ENCODE measurements at regions not wholly inside any gene's neighbourhood (a gene's known extent, or its start where the extent isn't known, plus 50 kb on each side); places are given as distances from the start of the nearest gene placed in this dataset.
"Not testable (repeated sequence)": the region's sequence is repeated elsewhere in the genome, so short reads cannot be mapped to it uniquely, and the experiment has no call there.

- Histone ChIP-seq H3K9me3 (ENCODE audit: control insufficient read depth in 2 of 2, insufficient read depth in 1 of 2, low read depth in 1 of 2, low read length in 1 of 2) (peaks cover 2 to 4% of the 10 kb centered on the region in 2 donors), H3K27me3 (ENCODE audit: control insufficient read depth in 1 of 2, insufficient read depth in 2 of 2, low read length in 2 of 2) (no peaks in the 10 kb centered on the region), H3K4me1 (ENCODE audit: control insufficient read depth in 2 of 2, insufficient read depth in 2 of 2, low read length in 1 of 2) (peaks cover 0 to 2% of the 10 kb centered on the region in 2 donors), H3K27ac (ENCODE audit: low read depth in 2 of 2, low read length in 1 of 2) (no peak overlapping the region), H3K4me3 (ENCODE audit: low read depth in 1 of 2, low read length in 2 of 2) (no peak overlapping the region), H3K36me3 (ENCODE audit: control insufficient read depth in 2 of 2, insufficient read depth in 2 of 2, low read length in 1 of 2) (no peaks in the 10 kb centered on the region)
- 93 to 94% methylated on average over 4 of the region's 4 CpGs for WGBS, 2 donors
Measured at GRCh38 chr5:74519679-74520078, 120.8 kb downstream of the ENC1 start.

GRCh38 chr5:74519161-74519571 is 121.4 kb downstream of the ENC1 start:
- Histone ChIP-seq H3K27ac (ENCODE audit: low read depth in 2 of 2, low read length in 1 of 2) (no peak overlapping the region), H3K27me3 (ENCODE audit: control insufficient read depth in 1 of 2, insufficient read depth in 2 of 2, low read length in 2 of 2) (no peaks in the 10 kb centered on the region), H3K9me3 (ENCODE audit: control insufficient read depth in 2 of 2, insufficient read depth in 1 of 2, low read depth in 1 of 2, low read length in 1 of 2) (peaks cover 2 to 4% of the 10 kb centered on the region in 2 donors), H3K4me3 (ENCODE audit: low read depth in 1 of 2, low read length in 2 of 2) (no peak overlapping the region), H3K4me1 (ENCODE audit: control insufficient read depth in 2 of 2, insufficient read depth in 2 of 2, low read length in 1 of 2) (peaks cover 0 to 2% of the 10 kb centered on the region in 2 donors), H3K36me3 (ENCODE audit: control insufficient read depth in 2 of 2, insufficient read depth in 2 of 2, low read length in 1 of 2) (no peaks in the 10 kb centered on the region)
- 73 to 76% methylated on average over 7 of the region's 7 CpGs for WGBS, 2 donors

DNA sequence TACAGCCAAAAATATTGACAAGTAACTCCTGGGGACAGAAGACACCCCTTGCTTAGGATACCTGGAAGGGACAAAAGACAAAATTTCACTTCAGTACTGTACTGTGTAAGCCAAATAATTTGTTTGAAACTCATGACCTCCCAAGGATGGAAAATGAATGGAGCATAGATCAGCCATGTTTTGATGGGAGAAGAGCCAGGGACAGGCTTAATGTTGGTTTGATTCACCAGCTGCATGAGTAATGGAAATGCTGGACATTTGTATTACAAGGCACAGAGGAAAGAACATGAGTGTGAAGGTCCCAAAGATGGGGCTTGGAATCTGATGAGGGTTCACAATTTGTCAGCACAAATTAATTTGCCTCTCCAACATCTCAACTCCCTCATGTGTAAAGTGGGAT is 122.8 kb downstream of the ENC1 start:
- Histone ChIP-seq H3K27me3 (ENCODE audit: control insufficient read depth in 1 of 2, insufficient read depth in 2 of 2, low read length in 2 of 2) (no peaks in the 10 kb centered on the region), H3K4me1 (ENCODE audit: control insufficient read depth in 2 of 2, insufficient read depth in 2 of 2, low read length in 1 of 2) (peaks cover 0 to 2% of the 10 kb centered on the region in 2 donors), H3K36me3 (ENCODE audit: control insufficient read depth in 2 of 2, insufficient read depth in 2 of 2, low read length in 1 of 2) (no peaks in the 10 kb centered on the region), H3K27ac (ENCODE audit: low read depth in 2 of 2, low read length in 1 of 2) (no peak overlapping the region), H3K9me3 (ENCODE audit: control insufficient read depth in 2 of 2, insufficient read depth in 1 of 2, low read depth in 1 of 2, low read length in 1 of 2) (peaks cover 0 to 2% of the 10 kb centered on the region in 2 donors), H3K4me3 (ENCODE audit: low read depth in 1 of 2, low read length in 2 of 2) (no peak overlapping the region)

DNA sequence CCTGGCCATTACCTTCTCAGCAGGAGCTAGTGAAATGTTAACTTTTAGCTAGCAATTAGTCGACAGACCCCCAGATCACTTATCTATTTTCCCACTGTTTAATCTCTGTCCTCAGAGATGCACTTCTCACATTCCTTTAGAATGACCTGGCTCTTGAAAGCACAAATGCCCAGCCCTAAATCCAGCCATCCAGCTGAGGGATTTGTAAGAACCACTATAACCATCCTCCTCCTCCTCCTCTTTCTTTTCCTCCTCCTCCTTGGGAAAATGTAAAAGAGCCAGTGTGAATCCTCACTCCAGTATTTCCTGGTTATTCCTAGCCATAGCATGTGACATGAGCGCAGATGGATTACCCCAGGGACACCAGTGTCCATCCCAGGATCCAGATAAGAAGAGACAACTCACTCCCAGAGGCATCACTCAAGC is 124.3 kb downstream of the ENC1 start:
- Histone ChIP-seq H3K36me3 (ENCODE audit: control insufficient read depth in 2 of 2, insufficient read depth in 2 of 2, low read length in 1 of 2) (no peaks in the 10 kb centered on the region), H3K9me3 (ENCODE audit: control insufficient read depth in 2 of 2, insufficient read depth in 1 of 2, low read depth in 1 of 2, low read length in 1 of 2) (peaks cover 0 to 2% of the 10 kb centered on the region in 2 donors), H3K4me3 (ENCODE audit: low read depth in 1 of 2, low read length in 2 of 2) (no peak overlapping the region), H3K27me3 (ENCODE audit: control insufficient read depth in 1 of 2, insufficient read depth in 2 of 2, low read length in 2 of 2) (no peaks in the 10 kb centered on the region), H3K4me1 (ENCODE audit: control insufficient read depth in 2 of 2, insufficient read depth in 2 of 2, low read length in 1 of 2) (peaks cover 0 to 2% of the 10 kb centered on the region in 2 donors), H3K27ac (ENCODE audit: low read depth in 2 of 2, low read length in 1 of 2) (no peak overlapping the region)
- 77 to 79% methylated on average over 2 of the region's 2 CpGs for WGBS, 2 donors

DNA sequence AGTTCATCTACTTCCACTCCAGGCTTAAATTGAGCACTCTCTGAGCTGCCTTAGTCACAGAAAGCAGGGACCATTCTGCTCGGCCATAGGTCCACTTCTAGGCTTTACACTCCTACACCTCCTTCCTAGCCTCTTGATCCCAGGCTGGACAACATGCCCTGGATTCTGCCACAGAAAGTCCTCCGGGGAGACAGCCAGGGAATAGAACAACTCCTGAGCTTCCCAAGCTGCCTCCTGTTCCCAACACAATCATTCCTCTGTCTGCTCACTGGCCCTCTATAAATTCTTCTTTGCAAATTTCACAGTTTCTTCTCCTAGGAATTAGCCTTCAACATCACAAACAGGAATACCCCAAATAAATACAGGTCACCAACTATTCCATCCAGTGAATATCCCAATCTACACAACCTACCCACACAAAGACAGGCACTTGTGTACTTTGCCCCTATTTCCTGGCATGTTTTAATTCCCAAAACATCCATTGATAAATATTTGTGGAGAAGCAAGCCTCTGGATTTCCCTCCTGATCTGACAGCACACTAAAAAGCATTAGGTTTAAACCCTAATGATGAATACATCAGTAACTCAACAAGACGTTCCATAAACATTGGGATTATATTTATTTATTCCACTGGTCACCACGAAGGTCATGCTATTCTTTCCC is 125.5 kb downstream of the ENC1 start:
- Histone ChIP-seq H3K36me3 (ENCODE audit: control insufficient read depth in 2 of 2, insufficient read depth in 2 of 2, low read length in 1 of 2) (no peaks in the 10 kb centered on the region), H3K4me3 (ENCODE audit: low read depth in 1 of 2, low read length in 2 of 2) (no peak overlapping the region), H3K27ac (ENCODE audit: low read depth in 2 of 2, low read length in 1 of 2) (no peak overlapping the region), H3K27me3 (ENCODE audit: control insufficient read depth in 1 of 2, insufficient read depth in 2 of 2, low read length in 2 of 2) (no peaks in the 10 kb centered on the region), H3K4me1 (ENCODE audit: control insufficient read depth in 2 of 2, insufficient read depth in 2 of 2, low read length in 1 of 2) (peaks cover 0 to 2% of the 10 kb centered on the region in 2 donors), H3K9me3 (ENCODE audit: control insufficient read depth in 2 of 2, insufficient read depth in 1 of 2, low read depth in 1 of 2, low read length in 1 of 2) (peaks cover 0 to 2% of the 10 kb centered on the region in 2 donors)
- 62 to 72% methylated on average over 4 of the region's 4 CpGs for WGBS, 2 donors

- H3K9me3 ChIP-seq (ENCODE audit: control insufficient read depth in 2 of 2, insufficient read depth in 1 of 2, low read depth in 1 of 2, low read length in 1 of 2); H3K27ac ChIP-seq (ENCODE audit: low read depth in 2 of 2, low read length in 1 of 2); H3K27me3 ChIP-seq (ENCODE audit: control insufficient read depth in 1 of 2, insufficient read depth in 2 of 2, low read length in 2 of 2); H3K36me3 ChIP-seq (ENCODE audit: control insufficient read depth in 2 of 2, insufficient read depth in 2 of 2, low read length in 1 of 2); H3K4me1 ChIP-seq (ENCODE audit: control insufficient read depth in 2 of 2, insufficient read depth in 2 of 2, low read length in 1 of 2); H3K4me3 ChIP-seq (ENCODE audit: low read depth in 1 of 2, low read length in 2 of 2): not testable (repeated sequence)
- 79 to 96% methylated on average over 2 of the region's 2 CpGs for WGBS, 2 donors
Measured at GRCh38 chr5:74511770-74512169, 128.8 kb downstream of the ENC1 start.

DNA sequence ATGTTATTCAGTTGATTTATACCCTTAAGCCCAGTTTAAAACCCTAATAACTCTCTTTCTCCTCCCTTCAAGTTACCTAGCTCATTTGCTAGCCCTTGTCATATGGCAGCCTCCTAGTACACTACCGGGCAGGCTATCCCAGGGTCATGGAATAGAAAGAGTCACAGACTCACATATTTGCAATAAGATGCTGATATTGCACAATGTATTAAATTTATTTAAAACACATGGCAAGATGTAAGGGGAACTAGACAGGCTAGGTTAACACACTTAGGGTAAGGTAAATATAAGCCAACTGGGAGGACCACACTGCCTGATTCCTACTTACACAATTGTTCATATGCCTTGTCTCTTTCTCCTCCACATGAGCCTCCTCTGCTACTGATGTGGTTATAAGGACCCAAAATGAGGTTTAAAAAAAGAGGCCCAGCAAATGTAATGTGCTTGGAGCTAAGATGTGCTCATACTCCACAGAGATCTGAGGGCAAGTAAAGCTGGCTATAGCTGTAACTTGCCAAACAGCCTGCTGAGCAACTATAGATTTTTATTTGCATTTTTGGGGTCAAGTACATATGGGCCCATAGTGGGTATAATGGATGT is 130.0 kb downstream of the ENC1 start:
- H3K36me3 ChIP-seq (ENCODE audit: control insufficient read depth in 2 of 2, insufficient read depth in 2 of 2, low read length in 1 of 2), result no peaks in the 10 kb centered on the region
- no peak overlapping the region for H3K4me3 ChIP-seq (ENCODE audit: low read depth in 1 of 2, low read length in 2 of 2)
- WGBS, 2 donors, result 95 to 100% methylated on average over 1 of the region's 1 CpG
- H3K27ac ChIP-seq (ENCODE audit: low read depth in 2 of 2, low read length in 1 of 2), result no peak overlapping the region
- H3K27me3 ChIP-seq (ENCODE audit: control insufficient read depth in 1 of 2, insufficient read depth in 2 of 2, low read length in 2 of 2), result no peaks in the 10 kb centered on the region
- no peaks in the 10 kb centered on the region for H3K9me3 ChIP-seq (ENCODE audit: control insufficient read depth in 2 of 2, insufficient read depth in 1 of 2, low read depth in 1 of 2, low read length in 1 of 2)
- no peaks in the 10 kb centered on the region for H3K4me1 ChIP-seq (ENCODE audit: control insufficient read depth in 2 of 2, insufficient read depth in 2 of 2, low read length in 1 of 2)

GRCh38 chr5:74507370-74508005 is 133.0 kb downstream of the ENC1 start:
- H3K4me1 ChIP-seq (ENCODE audit: control insufficient read depth in 2 of 2, insufficient read depth in 2 of 2, low read length in 1 of 2), result no peaks in the 10 kb centered on the region
- no peaks in the 10 kb centered on the region for H3K36me3 ChIP-seq (ENCODE audit: control insufficient read depth in 2 of 2, insufficient read depth in 2 of 2, low read length in 1 of 2)
- H3K27ac ChIP-seq (ENCODE audit: low read depth in 2 of 2, low read length in 1 of 2), result no peak overlapping the region
- 69 to 71% methylated on average over 6 of the region's 6 CpGs for WGBS, 2 donors
- H3K4me3 ChIP-seq (ENCODE audit: low read depth in 1 of 2, low read length in 2 of 2), result no peak overlapping the region
- H3K27me3 ChIP-seq (ENCODE audit: control insufficient read depth in 1 of 2, insufficient read depth in 2 of 2, low read length in 2 of 2), result no peaks in the 10 kb centered on the region
- H3K9me3 ChIP-seq (ENCODE audit: control insufficient read depth in 2 of 2, insufficient read depth in 1 of 2, low read depth in 1 of 2, low read length in 1 of 2), result no peaks in the 10 kb centered on the region

- H3K27me3 ChIP-seq (ENCODE audit: control insufficient read depth in 1 of 2, insufficient read depth in 2 of 2, low read length in 2 of 2), result no peaks in the 10 kb centered on the region
- H3K4me3 ChIP-seq (ENCODE audit: low read depth in 1 of 2, low read length in 2 of 2), result no peak overlapping the region
- H3K9me3 ChIP-seq (ENCODE audit: control insufficient read depth in 2 of 2, insufficient read depth in 1 of 2, low read depth in 1 of 2, low read length in 1 of 2), result no peaks in the 10 kb centered on the region
- 86 to 89% methylated on average over 8 of the region's 8 CpGs for WGBS, 2 donors
- no peak overlapping the region for H3K27ac ChIP-seq (ENCODE audit: low read depth in 2 of 2, low read length in 1 of 2)
- no peaks in the 10 kb centered on the region for H3K4me1 ChIP-seq (ENCODE audit: control insufficient read depth in 2 of 2, insufficient read depth in 2 of 2, low read length in 1 of 2)
- H3K36me3 ChIP-seq (ENCODE audit: control insufficient read depth in 2 of 2, insufficient read depth in 2 of 2, low read length in 1 of 2), result no peaks in the 10 kb centered on the region
Measured at GRCh38 chr5:74506119-74506518, 134.4 kb downstream of the ENC1 start.

GRCh38 chr5:74504463-74504862 is 136.1 kb downstream of the ENC1 start:
- no peaks in the 10 kb centered on the region for H3K4me1 ChIP-seq (ENCODE audit: control insufficient read depth in 2 of 2, insufficient read depth in 2 of 2, low read length in 1 of 2)
- no peak overlapping the region for H3K27ac ChIP-seq (ENCODE audit: low read depth in 2 of 2, low read length in 1 of 2)
- no peak overlapping the region for H3K4me3 ChIP-seq (ENCODE audit: low read depth in 1 of 2, low read length in 2 of 2)
- no peaks in the 10 kb centered on the region for H3K36me3 ChIP-seq (ENCODE audit: control insufficient read depth in 2 of 2, insufficient read depth in 2 of 2, low read length in 1 of 2)
- 89 to 91% methylated on average over 3 of the region's 3 CpGs for WGBS, 2 donors
- no peaks in the 10 kb centered on the region for H3K9me3 ChIP-seq (ENCODE audit: control insufficient read depth in 2 of 2, insufficient read depth in 1 of 2, low read depth in 1 of 2, low read length in 1 of 2)
- H3K27me3 ChIP-seq (ENCODE audit: control insufficient read depth in 1 of 2, insufficient read depth in 2 of 2, low read length in 2 of 2), result no peaks in the 10 kb centered on the region
